CD4-positive, CD25-positive, alpha-beta regulatory T cell (primary cell): ENCODE measurements at regions not wholly inside any gene's neighbourhood (a gene's known extent, or its start where the extent isn't known, plus 50 kb on each side); places are given as distances from the start of the nearest gene placed in this dataset.

Experiments
- ATAC-seq, 2 donors: fragments of 150-1000 bp; cut with Tn5 transposase; one replicate each; pipeline ENCODE4 v1.10.0; 2021; ENCODE audit warnings: low read depth in 2 of 2, moderate number of reproducible peaks in 2 of 2, moderate library complexity in 1 of 2
- DNase-seq, 3 donors: peaks; one replicate each; pipeline versions ENCODE4 v3.0.0 to v3.0.0-alpha.2; 2012 to 2022; ENCODE audit warnings: mixed read lengths in 1 of 3
- H3K27ac ChIP-seq: one replicate; pipeline ENCODE4 v1.7.0; 2013; ENCODE audit warnings: mild to moderate bottlenecking, low read length; ENCODE audit not compliant: insufficient read depth, poor library complexity, severe bottlenecking
- H3K27me3 ChIP-seq: one replicate; pipeline ENCODE4 v1.7.0; 2013; ENCODE audit warnings: low read length; ENCODE audit not compliant: control insufficient read depth, insufficient read depth
- H3K36me3 ChIP-seq: one replicate; pipeline ENCODE4 v1.7.0; 2013; ENCODE audit warnings: mild to moderate bottlenecking, low read length, moderate library complexity; ENCODE audit not compliant: control insufficient read depth, insufficient read depth
- H3K4me1 ChIP-seq: 2 replicates; pipeline ENCODE4 v1.7.0; 2013; ENCODE audit warnings: mild to moderate bottlenecking, low read length; ENCODE audit not compliant: insufficient read depth, control insufficient read depth, poor library complexity, severe bottlenecking
- H3K4me3 ChIP-seq: one replicate; pipeline ENCODE4 v1.7.0; 2013; ENCODE audit warnings: low read depth, mild to moderate bottlenecking, low read length, moderate library complexity
- H3K9me3 ChIP-seq, 2 experiments: 1 replicate in 1 of 2; 2 replicates in 1 of 2; pipeline ENCODE4 v1.7.0; 2013; ENCODE audit warnings: low read length in 2 of 2, mild to moderate bottlenecking in 1 of 2, moderate library complexity in 1 of 2; ENCODE audit not compliant: control insufficient read depth in 2 of 2
- H3K27ac Mint-ChIP-seq, 3 donors: one replicate each; pipeline ENCODE4 v1.8.0; 2020 to 2022; ENCODE audit warnings: mild to moderate bottlenecking in 3 of 3, mixed read lengths in 3 of 3, moderate library complexity in 2 of 3
- H3K27me3 Mint-ChIP-seq: one replicate; pipeline ENCODE4 v1.8.0; 2022; ENCODE audit warnings: mild to moderate bottlenecking, mixed read lengths
- H3K36me3 Mint-ChIP-seq: one replicate; pipeline ENCODE4 v1.8.0; 2020; ENCODE audit warnings: mixed read lengths
- H3K4me1 Mint-ChIP-seq, 4 donors: one replicate each; pipeline ENCODE4 v1.8.0; 2020 to 2022; ENCODE audit warnings: mixed read lengths in 4 of 4, mild to moderate bottlenecking in 1 of 4
- H3K4me3 Mint-ChIP-seq, 4 donors: one replicate each; pipeline ENCODE4 v1.8.0; 2020 to 2022; ENCODE audit warnings: mild to moderate bottlenecking in 4 of 4, mixed read lengths in 4 of 4, moderate library complexity in 3 of 4
- H3K9me3 Mint-ChIP-seq, 7 donors: one replicate each; pipeline ENCODE4 v1.8.0; 2020 to 2022; ENCODE audit warnings: mixed read lengths in 7 of 7, mild to moderate bottlenecking in 3 of 7, moderate library complexity in 2 of 7

DNA sequence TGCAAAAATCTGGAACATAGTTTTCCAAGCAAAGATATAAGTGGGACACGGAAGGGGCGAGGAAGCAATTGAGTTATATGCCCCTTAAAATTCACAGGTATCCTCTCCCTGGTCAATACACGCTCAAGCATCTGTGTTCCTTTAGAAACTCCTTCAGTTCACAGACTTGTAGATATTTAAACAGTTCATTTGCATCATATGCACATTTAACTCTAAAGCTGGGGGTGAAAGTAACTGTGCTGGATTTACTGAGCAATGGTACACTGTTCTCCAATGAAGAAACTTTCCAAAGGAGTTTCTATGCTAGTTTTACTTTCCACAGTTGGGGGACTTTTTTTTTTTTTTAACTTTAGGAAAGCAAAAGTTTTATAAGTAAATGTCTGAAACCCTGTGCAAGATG is 293.0 kb upstream of the TNP1 start:
- ATAC-seq, result no peak
- Histone ChIP-seq H3K4me1 (no peaks in the 10 kb centered on the region), H3K36me3 (no peaks in the 10 kb centered on the region), H3K27me3 (no peaks in the 10 kb centered on the region), H3K9me3 (no peaks in the 10 kb centered on the region), H3K27ac (no peak overlapping the region), H3K4me3 (no peak overlapping the region)
- Mint-ChIP-seq H3K4me1 (no peaks in the 10 kb centered on the region), H3K4me3 (no peak overlapping the region), H3K9me3 (peaks cover 0 to 2% (median 0%) of the 10 kb centered on the region in 7 donors), H3K27ac (no peak overlapping the region), H3K27me3 (no peaks in the 10 kb centered on the region), H3K36me3 (no peaks in the 10 kb centered on the region)
- no peak for DNase-seq

DNA sequence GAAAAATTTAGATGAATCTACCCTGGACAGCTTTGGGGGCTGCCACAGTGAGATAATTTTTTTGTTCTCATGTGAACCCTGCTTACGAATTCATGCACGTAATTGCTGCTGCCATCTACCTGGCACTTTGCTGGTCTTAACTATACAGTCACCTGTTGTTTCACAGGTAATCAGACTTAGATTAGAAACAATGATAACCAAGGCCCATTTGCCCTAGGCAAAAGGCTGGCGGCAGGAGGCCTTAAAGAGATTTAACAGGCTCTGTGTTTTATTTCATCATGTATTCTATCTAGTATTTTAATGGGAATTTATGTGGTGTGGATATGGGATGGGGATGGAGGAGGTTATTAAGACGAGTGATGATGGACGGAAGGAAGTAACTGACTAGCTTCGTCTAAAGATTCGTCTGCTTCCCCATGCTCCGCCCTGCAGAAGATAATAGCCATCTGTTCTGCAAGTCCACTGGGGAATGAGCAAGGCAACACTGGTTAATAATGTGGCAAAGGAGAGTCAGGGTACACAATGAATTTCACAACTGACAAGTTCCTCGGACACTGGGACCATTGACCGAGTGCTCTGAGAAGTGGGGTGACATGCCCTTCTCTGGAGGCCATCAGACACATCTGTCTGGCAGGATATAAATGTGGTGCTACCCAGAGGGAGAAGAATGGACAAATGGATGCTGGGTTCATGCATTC is 291.8 kb upstream of the TNP1 start:
- H3K27me3 Mint-ChIP-seq, result no peaks in the 10 kb centered on the region
- DNase-seq, result no peak
- no peaks in the 10 kb centered on the region for H3K36me3 Mint-ChIP-seq

DNA sequence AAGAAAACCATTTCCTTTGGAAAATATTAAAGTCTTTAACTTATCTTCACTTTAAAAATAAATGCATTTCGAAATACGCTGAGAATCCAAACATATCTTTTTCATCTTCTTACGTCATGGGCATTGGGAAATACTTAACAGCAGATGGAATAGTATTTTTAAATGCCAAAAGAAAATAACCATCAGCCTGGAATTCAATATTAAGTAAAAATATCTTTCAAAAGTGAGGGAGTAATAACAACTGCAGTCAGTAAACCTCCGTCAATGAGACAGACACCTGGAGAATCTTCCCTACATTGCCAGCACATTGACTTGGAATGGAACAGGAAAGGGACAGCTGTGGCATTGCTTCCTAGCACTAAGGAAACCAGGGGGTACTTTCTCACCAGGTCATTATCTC is 290.4 kb upstream of the TNP1 start:
- H3K9me3 Mint-ChIP-seq, result peaks cover 0 to 2% (median 0%) of the 10 kb centered on the region in 7 donors
- Histone ChIP-seq H3K27me3 (no peaks in the 10 kb centered on the region), H3K36me3 (no peaks in the 10 kb centered on the region), H3K4me3 (no peak overlapping the region), H3K9me3 (no peaks in the 10 kb centered on the region), H3K27ac (no peak overlapping the region), H3K4me1 (no peaks in the 10 kb centered on the region)
- no peak for DNase-seq
- no peaks in the 10 kb centered on the region for H3K4me1 Mint-ChIP-seq
- ATAC-seq, result no peak
- H3K27me3 Mint-ChIP-seq, result no peaks in the 10 kb centered on the region
- no peak overlapping the region for H3K27ac Mint-ChIP-seq
- no peaks in the 10 kb centered on the region for H3K36me3 Mint-ChIP-seq
- no peak overlapping the region for H3K4me3 Mint-ChIP-seq

More for the DNA sequence above, 291.8 kb upstream of the TNP1 start:
- no peaks in the 10 kb centered on the region for H3K9me3 ChIP-seq
- no peaks in the 10 kb centered on the region for H3K27me3 ChIP-seq
- H3K4me1 Mint-ChIP-seq, result no peaks in the 10 kb centered on the region
- H3K9me3 Mint-ChIP-seq, result peaks cover 0 to 2% (median 0%) of the 10 kb centered on the region in 7 donors
- no peak overlapping the region for H3K4me3 ChIP-seq
- H3K27ac ChIP-seq, result no peak overlapping the region
- ATAC-seq, result no peak
- no peak overlapping the region for H3K27ac Mint-ChIP-seq
- no peaks in the 10 kb centered on the region for H3K36me3 ChIP-seq
- no peak overlapping the region for H3K4me3 Mint-ChIP-seq
- H3K4me1 ChIP-seq, result no peaks in the 10 kb centered on the region

DNA sequence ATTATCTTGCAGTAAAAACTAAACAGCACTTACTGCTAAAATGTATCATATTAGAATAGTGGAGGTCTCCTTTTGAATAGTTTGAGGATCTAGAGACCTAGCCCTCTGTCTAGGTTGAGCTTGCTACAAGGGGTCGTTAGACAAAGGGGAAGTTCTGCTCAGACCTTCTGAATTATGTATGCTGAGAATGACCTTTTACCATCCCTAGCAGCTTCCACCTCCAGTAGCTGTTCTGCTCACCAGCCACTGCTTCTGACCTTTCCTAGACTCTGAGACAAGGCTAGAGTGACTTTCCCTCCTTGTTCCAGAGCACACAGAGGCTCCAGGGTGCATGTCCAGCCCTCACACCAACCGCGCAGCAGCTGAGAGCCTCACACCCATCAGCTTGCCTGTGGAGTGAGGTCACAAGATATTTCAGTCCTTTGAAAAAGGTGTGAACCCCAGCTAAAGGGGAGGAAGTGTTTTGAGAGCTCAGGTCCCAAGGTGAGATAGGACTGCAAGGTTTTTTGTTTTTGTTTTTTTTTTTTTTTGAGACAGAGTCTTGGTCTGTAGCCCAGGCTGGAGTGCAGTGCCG is 289.3 kb upstream of the TNP1 start:
- H3K27me3 ChIP-seq, result no peaks in the 10 kb centered on the region
- DNase-seq (no peak), ATAC-seq (no peak)
- H3K9me3 ChIP-seq, result no peaks in the 10 kb centered on the region
- H3K36me3 ChIP-seq, result no peaks in the 10 kb centered on the region
- Mint-ChIP-seq H3K4me1 (no peaks in the 10 kb centered on the region), H3K9me3 (peaks cover 0 to 2% (median 0%) of the 10 kb centered on the region in 7 donors), H3K27ac (no peak overlapping the region), H3K36me3 (no peaks in the 10 kb centered on the region), H3K4me3 (no peak overlapping the region), H3K27me3 (no peaks in the 10 kb centered on the region)
- no peak overlapping the region for H3K4me3 ChIP-seq
- H3K27ac ChIP-seq, result no peak overlapping the region
- H3K4me1 ChIP-seq, result no peaks in the 10 kb centered on the region

DNA sequence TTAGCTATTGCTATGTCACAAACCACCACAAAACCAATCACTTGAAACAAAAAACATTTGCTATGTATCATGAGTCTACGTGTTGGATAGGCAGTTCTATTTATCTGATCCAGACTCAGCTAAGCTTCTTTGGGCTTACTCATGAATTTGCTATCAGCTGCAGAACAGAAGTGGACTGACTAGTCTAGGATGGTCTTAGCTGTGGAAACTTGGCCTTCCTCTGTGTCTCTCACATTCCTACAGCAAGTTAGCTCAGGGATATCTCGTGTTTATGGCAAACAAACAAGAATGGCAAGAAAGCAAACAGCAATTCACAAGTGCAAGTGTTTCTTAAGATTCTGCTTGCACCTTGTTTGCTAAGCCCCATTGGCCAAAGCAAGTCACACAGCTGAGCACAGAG is 288.0 kb upstream of the TNP1 start:
- no peaks in the 10 kb centered on the region for H3K4me1 Mint-ChIP-seq
- H3K27ac ChIP-seq, result no peak overlapping the region
- ATAC-seq (no peak), DNase-seq (no peak)
- H3K4me1 ChIP-seq, result no peaks in the 10 kb centered on the region
- peaks cover 0 to 2% (median 0%) of the 10 kb centered on the region in 7 donors for H3K9me3 Mint-ChIP-seq
- no peaks in the 10 kb centered on the region for H3K36me3 ChIP-seq
- H3K27me3 ChIP-seq, result no peaks in the 10 kb centered on the region
- H3K4me3 Mint-ChIP-seq, result no peak overlapping the region
- no peak overlapping the region for H3K4me3 ChIP-seq
- no peaks in the 10 kb centered on the region for H3K9me3 ChIP-seq
- H3K36me3 Mint-ChIP-seq, result no peaks in the 10 kb centered on the region
- no peaks in the 10 kb centered on the region for H3K27me3 Mint-ChIP-seq
- no peak overlapping the region for H3K27ac Mint-ChIP-seq

DNA sequence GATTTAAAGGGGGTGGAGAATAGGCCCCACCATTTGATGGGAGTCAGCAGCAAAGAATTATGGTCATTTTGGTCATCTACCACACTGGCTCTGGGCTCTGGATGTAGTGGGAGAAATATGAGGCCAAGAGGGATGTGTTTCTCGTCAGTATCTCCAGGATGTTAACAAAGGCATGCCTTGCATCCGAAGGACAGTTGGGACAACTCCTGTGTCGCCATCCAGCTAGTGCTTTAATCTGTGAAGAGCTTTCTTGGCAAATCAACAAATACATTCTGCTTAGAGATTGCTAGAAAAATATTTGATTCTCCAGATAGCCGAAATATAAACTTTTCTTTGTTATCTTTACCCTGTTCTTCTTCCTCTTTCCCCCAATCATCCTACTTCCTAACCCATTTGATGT is 287.1 kb upstream of the TNP1 start:
- H3K36me3 Mint-ChIP-seq, result no peaks in the 10 kb centered on the region
- no peaks in the 10 kb centered on the region for H3K27me3 Mint-ChIP-seq
- Histone ChIP-seq H3K27ac (no peak overlapping the region), H3K4me1 (no peaks in the 10 kb centered on the region), H3K9me3 (peaks cover 0 to 8% of the 10 kb centered on the region in 2 experiments), H3K4me3 (no peak overlapping the region), H3K27me3 (no peaks in the 10 kb centered on the region), H3K36me3 (no peaks in the 10 kb centered on the region)
- no peak overlapping the region for H3K27ac Mint-ChIP-seq
- H3K9me3 Mint-ChIP-seq, result peaks cover 0 to 7% (median 0%) of the 10 kb centered on the region in 7 donors
- H3K4me3 Mint-ChIP-seq, result no peak overlapping the region
- H3K4me1 Mint-ChIP-seq, result no peaks in the 10 kb centered on the region
- ATAC-seq (no peak), DNase-seq (no peak)

DNA sequence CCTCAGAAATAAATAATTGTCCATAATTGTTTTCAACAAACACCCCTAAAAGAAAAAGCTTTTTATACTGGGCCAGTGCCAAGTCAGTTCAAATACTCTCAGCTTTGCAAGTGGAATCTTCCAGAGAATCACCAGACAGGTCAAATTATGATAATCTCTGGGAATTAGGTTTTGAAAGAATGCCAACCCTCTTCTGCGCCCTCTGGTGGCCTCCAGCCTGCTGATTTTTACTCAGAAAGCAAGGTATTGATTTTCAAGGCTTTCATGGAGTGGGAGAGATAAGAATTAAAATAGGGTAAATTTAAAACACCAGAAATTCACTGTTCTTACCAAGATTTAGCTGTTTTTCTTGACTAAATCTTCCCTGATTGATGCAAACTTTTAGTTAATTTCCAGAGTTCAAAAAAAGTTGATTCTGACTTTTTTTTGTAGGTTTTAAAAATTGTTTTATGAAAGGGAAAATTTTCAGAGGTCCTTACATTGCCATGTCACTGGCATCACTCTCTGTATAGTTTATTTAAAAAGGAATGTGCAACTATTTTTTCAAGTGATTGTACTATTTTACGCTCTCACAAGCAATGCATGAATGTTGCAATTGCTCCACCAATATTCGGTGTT is 282.9 kb upstream of the TNP1 start:
- Mint-ChIP-seq H3K9me3 (peaks cover 0 to 22% (median 2%) of the 10 kb centered on the region in 7 donors), H3K27ac (no peak overlapping the region), H3K4me3 (no peak overlapping the region), H3K36me3 (no peaks in the 10 kb centered on the region), H3K4me1 (no peaks in the 10 kb centered on the region), H3K27me3 (no peaks in the 10 kb centered on the region)
- DNase-seq, result peak in 1 of 3 donors; percentile 16
- ATAC-seq, result no peak
- H3K36me3 ChIP-seq, result no peaks in the 10 kb centered on the region
- H3K4me1 ChIP-seq, result no peaks in the 10 kb centered on the region
- peaks cover 0 to 8% of the 10 kb centered on the region in 2 experiments for H3K9me3 ChIP-seq
- H3K27me3 ChIP-seq, result no peaks in the 10 kb centered on the region
- no peak overlapping the region for H3K27ac ChIP-seq
- H3K4me3 ChIP-seq, result no peak overlapping the region

DNA sequence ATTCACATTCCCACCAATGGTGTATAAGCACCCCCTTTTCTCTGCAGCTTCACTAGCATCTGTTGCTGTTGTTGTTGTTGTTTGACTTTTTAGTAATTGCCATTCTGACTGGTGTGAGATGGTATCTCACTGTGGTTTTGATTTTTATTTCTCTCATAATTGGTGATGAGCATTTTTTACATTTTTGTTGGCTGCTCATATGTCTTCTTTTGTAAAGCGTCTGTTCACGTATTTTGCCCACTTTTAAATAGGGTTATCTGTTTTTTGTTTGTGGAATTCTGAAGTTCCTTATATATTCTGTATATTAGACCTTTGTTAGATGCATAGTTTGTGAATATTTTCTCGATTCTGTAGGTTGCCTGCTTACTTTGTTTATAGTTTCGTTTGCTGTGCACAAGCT is 278.4 kb upstream of the TNP1 start:
- Mint-ChIP-seq H3K27ac (no peak overlapping the region), H3K9me3 (peaks cover 0 to 26% (median 5%) of the 10 kb centered on the region in 7 donors), H3K27me3 (no peaks in the 10 kb centered on the region), H3K4me3 (no peak overlapping the region), H3K4me1 (no peaks in the 10 kb centered on the region), H3K36me3 (no peaks in the 10 kb centered on the region)
- no peaks in the 10 kb centered on the region for H3K36me3 ChIP-seq
- no peak overlapping the region for H3K27ac ChIP-seq
- H3K9me3 ChIP-seq, result peaks cover 0 to 8% of the 10 kb centered on the region in 2 experiments
- no peak for ATAC-seq
- DNase-seq, result no peak
- no peaks in the 10 kb centered on the region for H3K27me3 ChIP-seq
- no peaks in the 10 kb centered on the region for H3K4me1 ChIP-seq
- no peak overlapping the region for H3K4me3 ChIP-seq
